ENCODE measurements at regions not wholly inside any gene's neighbourhood (a gene's known extent, or its start where the extent isn't known, plus 50 kb on each side); places are given as distances from the start of the nearest gene placed in this dataset.

DNA sequence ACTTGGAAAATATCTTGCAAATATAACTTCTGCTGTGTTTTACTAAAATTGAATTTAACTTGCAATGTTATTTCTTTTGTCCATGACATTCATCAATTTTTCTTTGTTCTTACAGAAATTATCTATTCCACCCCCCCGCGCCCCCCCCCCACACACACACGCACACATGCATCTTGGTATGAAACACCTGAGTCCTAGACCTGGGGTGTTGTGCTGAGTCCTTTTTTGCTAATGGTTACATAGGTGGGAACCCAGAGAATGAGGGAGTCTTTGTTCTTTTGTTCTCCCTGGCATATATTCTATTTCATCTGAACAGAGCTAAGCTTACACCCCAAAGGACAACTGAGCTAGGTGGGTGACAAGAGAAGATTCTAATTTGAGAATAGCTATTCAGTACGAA lies 308.9 kb downstream of the CWC27 start:
- no peak for DNase-seq (ENCODE audit: extremely low read depth, low read depth)
- H3K4me3 ChIP-seq (replicated peaks; ENCODE audit: low read depth, low read length), result no peak overlapping the region
- TF ChIP-seq, protein P1, sequence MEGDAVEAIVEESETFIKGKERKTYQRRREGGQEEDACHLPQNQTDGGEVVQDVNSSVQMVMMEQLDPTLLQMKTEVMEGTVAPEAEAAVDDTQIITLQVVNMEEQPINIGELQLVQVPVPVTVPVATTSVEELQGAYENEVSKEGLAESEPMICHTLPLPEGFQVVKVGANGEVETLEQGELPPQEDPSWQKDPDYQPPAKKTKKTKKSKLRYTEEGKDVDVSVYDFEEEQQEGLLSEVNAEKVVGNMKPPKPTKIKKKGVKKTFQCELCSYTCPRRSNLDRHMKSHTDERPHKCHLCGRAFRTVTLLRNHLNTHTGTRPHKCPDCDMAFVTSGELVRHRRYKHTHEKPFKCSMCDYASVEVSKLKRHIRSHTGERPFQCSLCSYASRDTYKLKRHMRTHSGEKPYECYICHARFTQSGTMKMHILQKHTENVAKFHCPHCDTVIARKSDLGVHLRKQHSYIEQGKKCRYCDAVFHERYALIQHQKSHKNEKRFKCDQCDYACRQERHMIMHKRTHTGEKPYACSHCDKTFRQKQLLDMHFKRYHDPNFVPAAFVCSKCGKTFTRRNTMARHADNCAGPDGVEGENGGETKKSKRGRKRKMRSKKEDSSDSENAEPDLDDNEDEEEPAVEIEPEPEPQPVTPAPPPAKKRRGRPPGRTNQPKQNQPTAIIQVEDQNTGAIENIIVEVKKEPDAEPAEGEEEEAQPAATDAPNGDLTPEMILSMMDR (IDR thresholded peaks at IDR 0.05; ENCODE audit: low read depth, low read length, missing control alignments), result no peak

DNA sequence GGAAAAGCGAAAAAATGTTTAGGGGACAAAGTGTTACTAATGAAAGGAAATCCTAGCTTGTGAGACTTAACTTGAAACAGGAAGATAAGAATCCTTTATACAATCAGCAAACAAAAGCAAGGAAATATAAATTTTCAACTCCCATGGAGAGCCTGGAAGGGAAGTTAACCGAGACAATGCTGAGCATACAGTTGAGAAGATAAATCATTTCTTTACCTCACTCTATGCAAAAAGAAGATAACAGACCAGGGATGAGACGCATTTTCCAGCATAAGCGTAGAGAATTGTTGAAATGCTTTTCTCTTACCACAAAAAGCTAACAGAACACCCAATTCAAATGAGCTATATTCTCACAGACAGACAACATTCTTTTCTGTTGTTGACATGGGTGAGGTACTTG lies 309.6 kb downstream of the CWC27 start:
- H3K4me3 ChIP-seq (replicated peaks; ENCODE audit: low read depth, low read length), result no peak overlapping the region
- TF ChIP-seq, protein P1 (IDR thresholded peaks at IDR 0.05; ENCODE audit: low read depth, low read length, missing control alignments), result no peak
- no peak for DNase-seq (ENCODE audit: extremely low read depth, low read depth)

DNA sequence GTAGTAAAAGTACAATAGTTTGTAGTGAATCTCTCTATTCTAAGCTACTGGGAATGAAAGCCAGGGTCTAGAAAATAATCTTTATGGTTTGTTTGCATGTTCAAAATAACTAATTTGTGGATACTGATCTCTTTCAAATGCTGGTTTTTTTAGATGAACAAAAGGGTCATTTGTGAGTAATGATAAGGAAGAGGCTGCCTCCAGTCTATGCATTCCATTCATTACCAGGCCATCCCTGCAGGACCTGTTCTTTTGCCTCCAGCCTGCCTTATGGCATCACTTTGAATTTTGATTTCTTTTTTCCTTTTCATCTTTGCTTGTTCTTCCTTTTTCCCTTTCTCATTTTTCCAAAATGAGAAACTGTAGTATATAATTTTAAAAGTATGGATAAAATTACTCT lies 312.3 kb downstream of the CWC27 start:
- H3K4me3 ChIP-seq (replicated peaks; ENCODE audit: low read depth, low read length), result no peak overlapping the region
- TF ChIP-seq, protein P1 (IDR thresholded peaks at IDR 0.05; ENCODE audit: low read depth, low read length, missing control alignments), result no peak

DNA sequence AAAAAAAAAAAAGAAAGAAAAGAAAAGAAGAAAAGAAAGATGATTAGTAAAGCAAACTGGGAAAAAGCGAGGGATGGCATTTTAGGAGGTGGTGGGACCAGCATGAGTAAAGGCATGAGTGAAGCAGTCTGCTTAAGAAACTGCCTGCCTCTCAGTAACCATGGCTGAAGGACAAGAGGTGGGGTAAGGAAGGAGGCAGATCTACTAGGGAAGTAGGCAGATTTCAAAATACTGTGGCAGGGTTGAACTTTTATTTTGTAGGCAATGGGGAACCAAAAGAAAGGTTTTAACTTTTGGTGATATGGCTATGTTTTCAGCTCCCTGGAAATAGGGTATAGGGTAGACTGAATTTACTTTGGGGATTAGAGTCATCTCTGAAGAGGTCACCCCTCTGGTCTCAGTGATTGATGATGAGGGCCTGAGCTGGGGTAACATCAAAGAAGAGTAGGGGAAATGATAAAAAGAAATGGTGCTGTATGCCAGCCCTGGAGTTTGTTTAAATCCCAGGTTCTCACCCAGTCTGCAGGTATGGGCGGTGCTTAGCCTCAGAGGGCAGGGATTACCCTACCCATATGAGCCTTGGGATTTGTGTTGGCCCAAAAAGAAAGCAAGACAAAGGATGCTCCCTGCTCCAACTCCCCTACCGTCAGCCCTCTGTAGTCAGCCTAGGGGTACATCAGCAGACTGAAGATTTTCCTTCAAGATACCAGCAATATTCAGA lies 316.2 kb downstream of the CWC27 start:
- no peak overlapping the region for H3K4me3 ChIP-seq (replicated peaks; ENCODE audit: low read depth, low read length)
- DNase-seq (ENCODE audit: extremely low read depth, low read depth), result no peak
- TF ChIP-seq, protein P1 (IDR thresholded peaks at IDR 0.05; ENCODE audit: low read depth, low read length, missing control alignments), result no peak

More for the DNA sequence above, 312.3 kb downstream of the CWC27 start:
- no peak for DNase-seq (ENCODE audit: extremely low read depth, low read depth)

DNA sequence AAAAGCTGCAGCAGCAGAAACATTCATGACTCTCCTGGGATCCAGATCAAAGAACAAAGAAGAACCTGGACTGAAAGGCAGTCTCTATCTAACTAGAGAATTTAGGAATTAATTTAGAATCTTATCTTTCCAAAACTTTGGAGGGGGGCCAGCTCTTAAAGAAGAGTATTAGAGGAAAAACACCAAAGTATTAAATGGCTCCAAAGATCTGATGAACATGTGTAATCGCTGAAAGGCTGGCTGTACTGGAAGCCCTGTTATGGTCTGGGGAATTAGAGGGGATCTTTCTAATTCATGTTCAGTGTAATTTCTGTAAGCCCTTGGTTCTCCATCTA lies 316.8 kb downstream of the CWC27 start:
- DNase-seq (ENCODE audit: extremely low read depth, low read depth), result no peak
- H3K4me3 ChIP-seq (replicated peaks; ENCODE audit: low read depth, low read length), result no peak overlapping the region
- TF ChIP-seq, protein P1 (IDR thresholded peaks at IDR 0.05; ENCODE audit: low read depth, low read length, missing control alignments), result no peak

DNA sequence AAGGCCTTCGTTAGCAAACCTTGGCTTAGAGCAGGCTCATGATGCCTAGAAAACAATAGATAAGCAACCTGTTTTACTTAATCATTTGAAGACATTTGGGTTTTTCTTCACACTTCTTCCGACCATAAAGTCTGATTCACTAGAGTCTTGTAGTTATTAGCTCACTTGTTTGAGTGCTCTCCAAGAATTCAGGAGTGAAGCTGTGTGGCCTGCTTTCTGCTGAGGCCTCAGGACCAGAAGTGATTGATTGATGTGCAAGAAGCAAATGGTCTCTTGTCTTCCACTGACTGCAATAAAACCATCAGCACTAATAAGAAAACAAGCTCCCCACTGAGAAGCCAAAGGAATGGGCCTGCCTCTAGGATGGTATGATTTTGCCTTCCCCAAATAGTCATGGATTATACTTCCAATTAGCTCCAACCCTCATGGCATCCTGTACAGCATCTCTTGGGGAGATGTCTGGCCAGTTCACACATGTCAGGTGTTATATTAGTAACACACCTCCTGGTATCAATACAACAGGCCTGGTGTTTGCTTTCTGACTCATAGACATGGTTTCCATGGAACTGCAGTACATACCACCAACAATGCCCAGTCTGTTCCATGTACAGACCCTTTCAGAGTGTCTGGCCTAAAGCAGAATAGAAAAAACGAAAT lies 317.6 kb downstream of the CWC27 start:
- no peak for DNase-seq (ENCODE audit: extremely low read depth, low read depth)
- TF ChIP-seq, protein P1 (IDR thresholded peaks at IDR 0.05; ENCODE audit: low read depth, low read length, missing control alignments), result no peak
- no peak overlapping the region for H3K4me3 ChIP-seq (replicated peaks; ENCODE audit: low read depth, low read length)
